Activated CD8-positive, alpha-beta T cell treated with anti-CD3 and anti-CD28 coated beads for 36 hours (primary cell): ENCODE measurements at regions not wholly inside any gene's neighbourhood (a gene's known extent, or its start where the extent isn't known, plus 50 kb on each side); places are given as distances from the start of the nearest gene placed in this dataset.

ENCODE experiments used
- ATAC-seq: fragments of 200-7000 bp; cut with Tn5 transposase; one replicate; pipeline ENCODE4 v1.10.0; 2021; ENCODE audit warnings: mild to moderate bottlenecking, moderate library complexity
- CTCF ChIA-PET: fragments of 350-600 bp; sonication (Branson Sonifier 250); formaldehyde crosslinking; loops from one replicate; lab custom pipeline; 2021; ENCODE audit warnings: antibody characterized with exemption; lab: Charles Lee
- POLR2A ChIA-PET: fragments of 350-600 bp; sonication (Branson Sonifier 250); formaldehyde crosslinking; loops from one replicate; lab custom pipeline; 2021; ENCODE audit warnings: antibody characterized with exemption; lab: Charles Lee
- DNase-seq: peaks from one replicate; pipeline ENCODE4 v3.0.0-alpha.2; 2020
- H3K27ac Mint-ChIP-seq: one replicate; pipeline ENCODE4 v1.8.0; 2021; ENCODE audit warnings: mild to moderate bottlenecking, mixed read lengths
- H3K27me3 Mint-ChIP-seq: one replicate; pipeline ENCODE4 v1.8.0; 2021; ENCODE audit warnings: mixed read lengths
- H3K36me3 Mint-ChIP-seq: one replicate; pipeline ENCODE4 v1.8.0; 2021; ENCODE audit warnings: low read depth, mixed read lengths
- H3K4me1 Mint-ChIP-seq: one replicate; pipeline ENCODE4 v1.8.0; 2021; ENCODE audit warnings: low read depth, mixed read lengths
- H3K4me3 Mint-ChIP-seq: one replicate; pipeline ENCODE4 v1.8.0; 2021; ENCODE audit warnings: mild to moderate bottlenecking, moderate library complexity, mixed read lengths
- H3K9me3 Mint-ChIP-seq: one replicate; pipeline ENCODE4 v1.8.0; 2021; ENCODE audit warnings: mixed read lengths
- CTCF ChIP-seq: fragments of 200-600 bp; IDR thresholded peaks from one replicate; pipeline ENCODE4 v1.8.0; 2022; ENCODE audit warnings: antibody characterized with exemption, mild to moderate bottlenecking
- intact Hi-C: fragments of 100-400 bp; cut with micrococcal nuclease; formaldehyde crosslinking; loops from one replicate; pipeline ENCODE4 v1.10.0; 2022

- Mint-ChIP-seq H3K4me1 (no peaks in the 10 kb centered on the region), H3K9me3 (no peaks in the 10 kb centered on the region), H3K36me3 (no peaks in the 10 kb centered on the region), H3K27me3 (no peaks in the 10 kb centered on the region), H3K4me3 (no peak overlapping the region), H3K27ac (no peak overlapping the region)
- POLR2A ChIA-PET = no interaction called here
- TF ChIP-seq CTCF = no peak
- intact Hi-C loops = no loop called here
- CTCF ChIA-PET = no interaction called here
- ATAC-seq = no peak
- DNase-seq = no peak
Observed at GRCh38 chr4:178026999-178027398, 584.8 kb upstream of the AGA start.

GRCh38 chr4:178027796-178028195, 585.6 kb upstream of the AGA start:
- POLR2A ChIA-PET = no interaction called here
- Mint-ChIP-seq H3K9me3 (no peaks in the 10 kb centered on the region), H3K36me3 (no peaks in the 10 kb centered on the region), H3K4me3 (no peak overlapping the region), H3K27me3 (no peaks in the 10 kb centered on the region), H3K4me1 (no peaks in the 10 kb centered on the region), H3K27ac (no peak overlapping the region)
- no peak for ATAC-seq
- TF ChIP-seq CTCF = no peak
- DNase-seq = no peak
- intact Hi-C loops = no loop called here
- CTCF ChIA-PET = no interaction called here

GRCh38 chr4:178028481-178028880, 586.2 kb upstream of the AGA start:
- intact Hi-C loops = no loop called here
- no peak for DNase-seq
- POLR2A ChIA-PET = no interaction called here
- H3K9me3 Mint-ChIP-seq = no peaks in the 10 kb centered on the region
- no peak for ATAC-seq
- no peaks in the 10 kb centered on the region for H3K4me1 Mint-ChIP-seq
- H3K27ac Mint-ChIP-seq = no peak overlapping the region
- no peaks in the 10 kb centered on the region for H3K36me3 Mint-ChIP-seq
- no peaks in the 10 kb centered on the region for H3K27me3 Mint-ChIP-seq
- no peak overlapping the region for H3K4me3 Mint-ChIP-seq
- CTCF ChIA-PET = no interaction called here
- no peak for TF ChIP-seq CTCF

- no peak overlapping the region for H3K27ac Mint-ChIP-seq
- intact Hi-C loops = no loop called here
- H3K27me3 Mint-ChIP-seq = no peaks in the 10 kb centered on the region
- no peaks in the 10 kb centered on the region for H3K9me3 Mint-ChIP-seq
- no peak for ATAC-seq
- no peaks in the 10 kb centered on the region for H3K4me1 Mint-ChIP-seq
- DNase-seq = no peak
- no peak for TF ChIP-seq CTCF
- H3K4me3 Mint-ChIP-seq = no peak overlapping the region
- ChIA-PET POLR2A (no interaction called here), CTCF (no interaction called here)
- H3K36me3 Mint-ChIP-seq = no peaks in the 10 kb centered on the region
Observed at GRCh38 chr4:178037459-178038214, 595.4 kb upstream of the AGA start.

GRCh38 chr4:178056996-178057395, 614.8 kb upstream of the AGA start:
- no peaks in the 10 kb centered on the region for H3K36me3 Mint-ChIP-seq
- H3K4me1 Mint-ChIP-seq = no peaks in the 10 kb centered on the region
- ATAC-seq = no peak
- no peak for TF ChIP-seq CTCF
- peaks cover 6% of the 10 kb centered on the region for H3K9me3 Mint-ChIP-seq
- no peak overlapping the region for H3K4me3 Mint-ChIP-seq
- CTCF ChIA-PET = no interaction called here
- no peaks in the 10 kb centered on the region for H3K27me3 Mint-ChIP-seq
- DNase-seq = no peak
- intact Hi-C loops = no loop called here
- POLR2A ChIA-PET = interaction anchor here (0.6 kb wide), 1 partner anchor 10 kb away, joined by 3 read pairs; no protein-coding TSS in a partner anchor
- no peak overlapping the region for H3K27ac Mint-ChIP-seq
